ENCODE measurements at regions not wholly inside any gene's neighbourhood (a gene's known extent, or its start where the extent isn't known, plus 50 kb on each side); places are given as distances from the start of the nearest gene placed in this dataset.

GRCh38 chr12:72093930-72094329 is 155.3 kb downstream of the TPH2 start:
- intact Hi-C loops (cut with micrococcal nuclease), result no loop called here
- Histone ChIP-seq H3K9me2 (ENCODE audit: insufficient read depth) (no peaks in the 10 kb centered on the region), H3K9ac (ENCODE audit: low read length) (no peak overlapping the region), H3K36me3 (ENCODE audit: control insufficient read depth in 1 of 2, insufficient read depth in 2 of 2, low read length in 2 of 2) (no peaks in the 10 kb centered on the region), H3K4me1 (ENCODE audit: control insufficient read depth in 1 of 2, insufficient read depth in 2 of 2, low read length in 2 of 2) (no peaks in the 10 kb centered on the region), H3K9me3 (ENCODE audit: control insufficient read depth in 1 of 2, insufficient read depth in 1 of 2, low read depth in 1 of 2, low read length in 2 of 2) (no peaks in the 10 kb centered on the region), H3K27ac (ENCODE audit: low read depth, low read length) (no peak overlapping the region), H4K20me1 (ENCODE audit: insufficient read depth) (no peaks in the 10 kb centered on the region), H3K4me2 (ENCODE audit: low read length) (no peak overlapping the region), H3K4me3 (replicated peaks in 1 of 2; ENCODE audit: low read depth in 1 of 2, low read length in 2 of 2) (no peak overlapping the region), H3K79me2 (ENCODE audit: insufficient read depth, low read length) (no peaks in the 10 kb centered on the region), H2AFZ (ENCODE audit: low read depth, low read length, poor library complexity, severe bottlenecking) (no peak overlapping the region), H3K27me3 (ENCODE audit: insufficient read depth, low read length) (no peaks in the 10 kb centered on the region)
- CTCF ChIA-PET, result no interaction called here
- DNase-seq (ENCODE audit: low read depth, low spot score) (no peak), ATAC-seq (no peak)
- no TSS peak for BruUV-seq (replicated peaks)
- RAD21 ChIA-PET (ENCODE audit: low non-redundant PET in 1 of 2, low total read pairs in 2 of 2, uncharacterized antibody in 2 of 2, unreplicated experiment in 2 of 2), result no interaction called here
- POLR2A ChIA-PET, result no interaction called here
- TF ChIP-seq FOSL1 (IDR thresholded peaks at IDR 0.05; ENCODE audit: low read depth) (no peak), ZFX (IDR thresholded peaks at IDR 0.05) (no peak), POLR2AphosphoS5 (IDR thresholded peaks at IDR 0.05; ENCODE audit: low read depth, low read length) (no peak), SRF (IDR thresholded peaks at IDR 0.05; ENCODE audit: low read depth) (no peak), POLR2A (IDR thresholded peaks at IDR 0.05; ENCODE audit: borderline replicate concordance, extremely low read depth, insufficient read depth, insufficient read length) (no peak), EGR1 (IDR thresholded peaks at IDR 0.05; ENCODE audit: low read depth) (no peak), EZH2 (IDR thresholded peaks at IDR 0.05) (no peak), ELF1 (IDR thresholded peaks at IDR 0.05; ENCODE audit: borderline replicate concordance, low read depth) (no peak), CBX3 (IDR thresholded peaks at IDR 0.05; ENCODE audit: low read depth) (no peak)
- TF ChIP-seq, protein P1, sequence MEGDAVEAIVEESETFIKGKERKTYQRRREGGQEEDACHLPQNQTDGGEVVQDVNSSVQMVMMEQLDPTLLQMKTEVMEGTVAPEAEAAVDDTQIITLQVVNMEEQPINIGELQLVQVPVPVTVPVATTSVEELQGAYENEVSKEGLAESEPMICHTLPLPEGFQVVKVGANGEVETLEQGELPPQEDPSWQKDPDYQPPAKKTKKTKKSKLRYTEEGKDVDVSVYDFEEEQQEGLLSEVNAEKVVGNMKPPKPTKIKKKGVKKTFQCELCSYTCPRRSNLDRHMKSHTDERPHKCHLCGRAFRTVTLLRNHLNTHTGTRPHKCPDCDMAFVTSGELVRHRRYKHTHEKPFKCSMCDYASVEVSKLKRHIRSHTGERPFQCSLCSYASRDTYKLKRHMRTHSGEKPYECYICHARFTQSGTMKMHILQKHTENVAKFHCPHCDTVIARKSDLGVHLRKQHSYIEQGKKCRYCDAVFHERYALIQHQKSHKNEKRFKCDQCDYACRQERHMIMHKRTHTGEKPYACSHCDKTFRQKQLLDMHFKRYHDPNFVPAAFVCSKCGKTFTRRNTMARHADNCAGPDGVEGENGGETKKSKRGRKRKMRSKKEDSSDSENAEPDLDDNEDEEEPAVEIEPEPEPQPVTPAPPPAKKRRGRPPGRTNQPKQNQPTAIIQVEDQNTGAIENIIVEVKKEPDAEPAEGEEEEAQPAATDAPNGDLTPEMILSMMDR (IDR thresholded peaks at IDR 0.05 in 2 of 3, conservative IDR thresholded peaks at IDR 0.05 in 1 of 3; ENCODE audit: borderline replicate concordance in 1 of 3, insufficient read depth in 1 of 3, low read depth in 2 of 3, low read length in 2 of 3), result no peak

GRCh38 chr12:72094490-72094889 is 155.8 kb downstream of the TPH2 start:
- ATAC-seq (no peak), DNase-seq (ENCODE audit: low read depth, low spot score) (no peak)
- Histone ChIP-seq H4K20me1 (ENCODE audit: insufficient read depth) (no peaks in the 10 kb centered on the region), H3K4me3 (replicated peaks in 1 of 2; ENCODE audit: low read depth in 1 of 2, low read length in 2 of 2) (no peak overlapping the region), H3K36me3 (ENCODE audit: control insufficient read depth in 1 of 2, insufficient read depth in 2 of 2, low read length in 2 of 2) (no peaks in the 10 kb centered on the region), H3K9me2 (ENCODE audit: insufficient read depth) (no peaks in the 10 kb centered on the region), H3K27ac (ENCODE audit: low read depth, low read length) (no peak overlapping the region), H3K4me2 (ENCODE audit: low read length) (no peak overlapping the region), H3K9ac (ENCODE audit: low read length) (no peak overlapping the region), H3K9me3 (ENCODE audit: control insufficient read depth in 1 of 2, insufficient read depth in 1 of 2, low read depth in 1 of 2, low read length in 2 of 2) (no peaks in the 10 kb centered on the region), H3K79me2 (ENCODE audit: insufficient read depth, low read length) (no peaks in the 10 kb centered on the region), H3K4me1 (ENCODE audit: control insufficient read depth in 1 of 2, insufficient read depth in 2 of 2, low read length in 2 of 2) (no peaks in the 10 kb centered on the region), H2AFZ (ENCODE audit: low read depth, low read length, poor library complexity, severe bottlenecking) (no peak overlapping the region), H3K27me3 (ENCODE audit: insufficient read depth, low read length) (no peaks in the 10 kb centered on the region)
- RAD21 ChIA-PET (ENCODE audit: low non-redundant PET in 1 of 2, low total read pairs in 2 of 2, uncharacterized antibody in 2 of 2, unreplicated experiment in 2 of 2), result no interaction called here
- BruUV-seq (replicated peaks), result no TSS peak
- POLR2A ChIA-PET, result no interaction called here
- intact Hi-C loops (cut with micrococcal nuclease), result no loop called here
- CTCF ChIA-PET, result no interaction called here
- TF ChIP-seq ZNF274 (IDR thresholded peaks at IDR 0.05; ENCODE audit: low read depth, low read length), result no peak
- TF ChIP-seq, protein P1 (IDR thresholded peaks at IDR 0.05 in 2 of 3, conservative IDR thresholded peaks at IDR 0.05 in 1 of 3; ENCODE audit: borderline replicate concordance in 1 of 3, insufficient read depth in 1 of 3, low read depth in 2 of 3, low read length in 2 of 3), result no peak
- no peak for TF ChIP-seq ELF1 (IDR thresholded peaks at IDR 0.05; ENCODE audit: borderline replicate concordance, low read depth)
- no peak for TF ChIP-seq POLR2AphosphoS5 (IDR thresholded peaks at IDR 0.05; ENCODE audit: low read depth, low read length)
- TF ChIP-seq, protein P2, sequence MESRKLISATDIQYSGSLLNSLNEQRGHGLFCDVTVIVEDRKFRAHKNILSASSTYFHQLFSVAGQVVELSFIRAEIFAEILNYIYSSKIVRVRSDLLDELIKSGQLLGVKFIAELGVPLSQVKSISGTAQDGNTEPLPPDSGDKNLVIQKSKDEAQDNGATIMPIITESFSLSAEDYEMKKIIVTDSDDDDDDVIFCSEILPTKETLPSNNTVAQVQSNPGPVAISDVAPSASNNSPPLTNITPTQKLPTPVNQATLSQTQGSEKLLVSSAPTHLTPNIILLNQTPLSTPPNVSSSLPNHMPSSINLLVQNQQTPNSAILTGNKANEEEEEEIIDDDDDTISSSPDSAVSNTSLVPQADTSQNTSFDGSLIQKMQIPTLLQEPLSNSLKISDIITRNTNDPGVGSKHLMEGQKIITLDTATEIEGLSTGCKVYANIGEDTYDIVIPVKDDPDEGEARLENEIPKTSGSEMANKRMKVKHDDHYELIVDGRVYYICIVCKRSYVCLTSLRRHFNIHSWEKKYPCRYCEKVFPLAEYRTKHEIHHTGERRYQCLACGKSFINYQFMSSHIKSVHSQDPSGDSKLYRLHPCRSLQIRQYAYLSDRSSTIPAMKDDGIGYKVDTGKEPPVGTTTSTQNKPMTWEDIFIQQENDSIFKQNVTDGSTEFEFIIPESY (IDR thresholded peaks at IDR 0.05; ENCODE audit: extremely low read depth, insufficient replicate concordance, low read length), result no peak
- TF ChIP-seq CBX3 (IDR thresholded peaks at IDR 0.05; ENCODE audit: low read depth), result no peak
- no peak for TF ChIP-seq TCF7L2 (IDR thresholded peaks at IDR 0.05; ENCODE audit: borderline replicate concordance, extremely low read depth, insufficient read depth, insufficient read length)
- TF ChIP-seq, protein P3, sequence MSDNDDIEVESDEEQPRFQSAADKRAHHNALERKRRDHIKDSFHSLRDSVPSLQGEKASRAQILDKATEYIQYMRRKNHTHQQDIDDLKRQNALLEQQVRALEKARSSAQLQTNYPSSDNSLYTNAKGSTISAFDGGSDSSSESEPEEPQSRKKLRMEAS (IDR thresholded peaks at IDR 0.05), result no peak
- TF ChIP-seq RAD21 (IDR thresholded peaks at IDR 0.05; ENCODE audit: low read depth), result no peak
- no peak for TF ChIP-seq ZFX (IDR thresholded peaks at IDR 0.05)

Data from HCT116 (cell line).